ENCODE measurements at regions not wholly inside any gene's neighbourhood (a gene's known extent, or its start where the extent isn't known, plus 50 kb on each side); places are given as distances from the start of the nearest gene placed in this dataset.
A peak's percentile ranks its signal among the peaks of the same experiment; 100 is the strongest.
"Not testable (repeated sequence)": the region's sequence is repeated elsewhere in the genome, so short reads cannot be mapped to it uniquely, and the experiment has no call there.

GRCh38 chr7:84817016-84817415, 369.8 kb downstream of the SEMA3D start:
- DNase-seq = no peak

GRCh38 chr7:84813376-84813775, 373.5 kb downstream of the SEMA3D start:
- DNase-seq = no peak

GRCh38 chr7:84812021-84812420, 374.8 kb downstream of the SEMA3D start:
- DNase-seq = no peak

DNA sequence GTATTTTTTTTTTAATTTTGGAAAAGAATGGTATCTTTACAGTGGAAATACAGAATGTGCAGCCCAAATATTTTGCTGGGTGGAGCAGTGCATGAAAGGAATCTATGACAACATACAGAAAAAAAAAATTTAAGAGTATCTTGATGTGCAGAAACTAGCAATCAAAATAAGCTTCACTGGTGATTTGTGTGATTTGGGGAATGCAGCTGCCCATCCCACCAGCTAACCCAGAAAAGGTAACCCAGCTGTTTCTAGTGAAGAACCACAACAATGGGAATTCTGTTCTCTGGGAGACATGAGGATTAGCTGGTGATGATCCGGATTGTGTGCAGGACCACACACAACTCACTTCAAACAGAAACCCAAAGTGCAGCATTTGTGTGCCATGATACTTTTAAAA, 375.5 kb downstream of the SEMA3D start:
- peak; percentile 2 for DNase-seq

- DNase-seq = no peak
Measured at GRCh38 chr7:84809877-84810276, 377.0 kb downstream of the SEMA3D start.

GRCh38 chr7:84803979-84804378, 382.9 kb downstream of the SEMA3D start:
- no peak for DNase-seq

DNA sequence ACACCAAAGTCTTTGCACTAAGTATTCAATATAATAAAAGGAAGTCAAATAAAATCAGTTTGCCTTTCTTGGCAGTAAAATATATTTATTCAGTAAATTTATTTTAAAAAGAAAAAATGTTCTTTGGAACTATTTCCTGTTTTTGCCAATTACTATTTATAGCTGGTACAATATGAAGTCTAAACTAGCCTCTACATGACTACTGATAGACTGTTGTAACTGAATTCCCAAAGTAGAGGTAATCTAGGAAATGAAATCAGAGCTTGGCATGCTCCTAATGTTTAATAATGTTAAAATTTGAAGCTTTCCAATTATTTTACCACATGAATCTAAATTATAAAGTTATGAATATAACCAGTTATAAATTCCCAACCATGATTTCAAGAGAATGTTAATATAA, 385.5 kb downstream of the SEMA3D start:
- peak; percentile 5 for DNase-seq

GRCh38 chr7:84800846-84801245, 386.0 kb downstream of the SEMA3D start:
- DNase-seq = no peak

- no peak for DNase-seq
Measured at GRCh38 chr7:84799106-84799505, 387.8 kb downstream of the SEMA3D start.

DNA sequence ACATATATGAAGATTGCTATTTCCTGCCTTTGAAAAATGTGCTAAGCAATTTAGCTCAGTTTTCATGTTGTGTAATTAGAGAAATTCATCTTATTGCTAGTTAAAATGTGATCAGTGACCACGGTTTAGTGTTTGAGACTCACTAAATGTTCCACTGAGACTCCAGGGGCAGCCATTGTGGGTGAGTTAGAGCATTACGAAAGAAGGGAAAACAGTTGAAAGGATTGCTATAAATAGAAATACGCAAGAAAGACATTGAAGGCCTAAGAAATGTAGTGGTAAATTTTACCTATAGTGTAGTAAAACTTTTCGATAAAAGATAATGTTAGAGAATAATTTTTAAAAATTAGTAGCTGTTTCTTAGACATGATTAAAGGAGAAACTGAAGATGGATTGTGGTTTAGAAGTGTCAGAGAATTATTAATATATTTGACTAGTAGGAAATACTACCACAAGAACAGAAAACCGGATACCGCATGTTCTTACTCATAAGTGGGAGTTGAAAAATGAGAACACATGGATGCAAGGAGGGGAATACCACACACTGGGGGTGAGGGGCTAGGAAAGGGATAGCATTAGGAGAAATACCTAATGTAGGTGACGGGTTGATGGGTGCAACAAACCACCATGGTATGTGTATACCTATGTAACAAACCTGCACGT, 394.5 kb downstream of the SEMA3D start:
- DNase-seq = peak; percentile 20

- DNase-seq = peak; percentile 50
Measured at GRCh38 chr7:84790882-84791281, 396.0 kb downstream of the SEMA3D start.

- DNase-seq = no peak
Measured at GRCh38 chr7:84786073-84786472, 400.8 kb downstream of the SEMA3D start.

DNA sequence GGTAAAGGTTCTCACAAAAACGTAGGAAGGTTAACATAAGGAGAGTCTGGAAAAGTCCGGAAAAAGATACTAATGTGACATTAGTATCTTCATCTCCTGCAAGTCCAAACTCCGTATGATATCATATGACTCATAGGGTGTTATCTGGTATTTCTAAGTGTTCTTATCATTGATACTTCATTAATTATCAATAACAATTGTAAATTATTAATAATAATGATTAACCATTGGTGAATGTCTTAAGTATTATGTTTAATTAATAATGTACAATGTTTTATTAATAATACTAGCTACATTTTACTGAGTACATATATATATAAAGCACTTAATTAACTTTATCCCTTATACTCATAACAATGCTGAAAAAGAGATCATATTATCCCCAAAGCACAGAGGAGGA, 402.4 kb downstream of the SEMA3D start:
- DNase-seq = no peak

DNA sequence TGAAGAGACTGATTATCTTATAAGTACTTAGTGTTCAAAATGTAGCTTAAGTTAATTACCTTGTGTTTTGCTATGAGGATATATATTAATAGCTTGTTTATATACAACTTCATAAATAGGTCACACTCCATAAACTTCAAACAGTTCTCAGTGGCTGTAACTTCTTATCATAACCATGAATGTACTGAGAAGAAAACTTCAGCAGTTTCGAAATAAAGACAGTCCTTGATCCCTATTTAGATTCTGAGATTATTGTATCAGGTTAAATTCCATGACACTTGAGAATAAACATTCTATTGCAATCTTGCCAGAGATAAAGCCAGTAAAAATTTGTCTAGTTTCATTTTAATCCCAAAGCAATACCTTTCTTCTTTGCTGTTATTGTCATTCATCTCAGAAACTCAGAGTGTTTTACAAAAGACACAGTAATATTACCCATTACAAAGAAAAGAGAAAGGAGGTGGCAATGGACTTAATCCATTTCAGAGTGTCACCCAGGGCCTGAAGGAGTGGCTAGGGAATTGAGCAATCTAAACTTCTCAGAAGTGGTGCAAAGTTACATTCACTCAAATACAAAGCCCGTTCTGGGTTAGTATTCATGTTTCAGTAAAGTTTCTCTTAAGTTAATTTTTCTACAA, 403.6 kb downstream of the SEMA3D start:
- DNase-seq = no peak

- DNase-seq = no peak
Measured at GRCh38 chr7:84781838-84782237, 405.0 kb downstream of the SEMA3D start.

DNA sequence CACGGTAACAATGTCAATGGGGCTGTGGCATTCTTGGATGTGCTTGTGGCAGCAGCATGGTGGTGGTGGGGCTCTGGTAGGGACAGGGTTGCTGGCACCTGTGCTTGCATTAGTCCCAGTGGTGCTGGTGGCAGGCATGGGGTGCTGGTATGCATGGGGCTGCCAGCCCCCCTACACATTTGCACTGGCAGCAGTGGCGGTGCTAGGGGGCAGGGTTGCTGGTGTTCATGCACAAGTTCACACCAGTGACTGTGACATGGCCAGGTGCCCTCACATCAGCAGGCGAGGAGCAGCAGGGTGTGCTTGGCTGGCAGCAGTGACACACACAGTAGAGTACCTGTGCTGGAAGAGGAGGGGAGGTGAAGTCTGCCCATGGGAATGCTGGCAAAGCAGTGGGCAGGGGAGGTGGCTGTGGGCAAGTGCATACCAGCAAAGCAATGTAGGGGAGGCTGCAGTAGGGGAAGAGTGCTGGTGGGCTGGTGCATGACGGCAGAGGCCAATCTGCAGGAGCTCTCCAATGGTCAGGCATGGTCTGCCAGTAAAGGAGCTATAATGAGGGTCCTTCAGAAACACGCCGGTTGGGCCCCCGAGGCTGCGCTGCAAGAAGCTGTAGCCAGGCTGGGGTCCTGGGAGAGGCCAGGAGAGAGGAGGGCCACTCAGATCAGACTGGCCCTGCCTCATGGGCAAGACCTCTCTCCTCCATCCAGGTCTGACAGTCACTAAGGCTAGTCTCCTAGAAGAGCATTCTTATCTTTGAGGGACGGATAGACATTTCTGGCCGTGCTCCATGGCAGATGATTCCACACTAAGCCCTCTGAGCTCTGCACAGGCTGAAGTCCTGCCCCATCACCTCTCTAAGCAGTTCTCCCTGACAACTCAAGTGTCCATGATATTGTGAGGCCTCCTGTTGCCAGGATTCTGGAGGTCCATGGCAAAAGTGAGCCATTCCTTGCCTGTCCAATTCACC, 406.4 kb downstream of the SEMA3D start:
- DNase-seq = no peak

DNA sequence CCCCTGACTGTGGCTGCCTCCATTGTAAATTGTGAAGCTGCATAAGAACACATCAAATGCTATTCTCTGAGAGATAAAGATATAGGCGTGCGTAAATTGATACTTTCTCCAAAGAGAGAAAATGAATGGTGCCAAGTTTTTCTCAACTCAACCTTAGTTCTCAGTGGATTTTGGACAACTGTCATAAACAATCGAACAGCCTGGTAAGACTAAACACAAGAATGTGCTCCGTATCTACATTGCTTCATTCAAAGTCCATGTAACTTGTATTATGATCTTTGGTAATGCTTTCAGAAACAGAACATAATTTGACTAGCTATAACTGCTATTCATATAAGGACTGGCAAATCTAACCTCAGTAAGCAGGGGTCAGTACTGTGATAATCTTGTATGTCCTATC, 429.1 kb downstream of the SEMA3D start:
- DNase-seq = no peak

GRCh38 chr7:84746353-84746752, 440.5 kb downstream of the SEMA3D start:
- peak; percentile 83 for DNase-seq

DNA sequence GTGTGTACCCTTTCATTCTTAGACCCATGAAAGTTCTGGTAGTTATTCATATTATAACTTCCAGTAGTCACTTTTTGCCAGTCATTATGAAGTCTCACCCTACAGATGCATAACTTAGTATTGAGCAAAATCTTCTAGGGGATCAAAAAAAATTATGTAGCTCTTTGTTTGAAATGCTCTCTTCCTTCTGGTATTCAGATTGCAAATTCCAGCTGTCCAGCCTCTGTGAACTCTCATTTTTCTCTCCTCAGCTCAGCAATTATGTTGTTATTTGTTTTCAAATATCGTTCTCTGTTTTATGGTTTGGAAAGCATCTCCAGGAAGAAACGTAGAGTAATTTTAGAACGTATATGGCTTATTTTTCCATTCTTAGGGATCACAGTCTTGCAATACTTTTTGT, 442.5 kb downstream of the SEMA3D start:
- peak; percentile 45 for DNase-seq

DNA sequence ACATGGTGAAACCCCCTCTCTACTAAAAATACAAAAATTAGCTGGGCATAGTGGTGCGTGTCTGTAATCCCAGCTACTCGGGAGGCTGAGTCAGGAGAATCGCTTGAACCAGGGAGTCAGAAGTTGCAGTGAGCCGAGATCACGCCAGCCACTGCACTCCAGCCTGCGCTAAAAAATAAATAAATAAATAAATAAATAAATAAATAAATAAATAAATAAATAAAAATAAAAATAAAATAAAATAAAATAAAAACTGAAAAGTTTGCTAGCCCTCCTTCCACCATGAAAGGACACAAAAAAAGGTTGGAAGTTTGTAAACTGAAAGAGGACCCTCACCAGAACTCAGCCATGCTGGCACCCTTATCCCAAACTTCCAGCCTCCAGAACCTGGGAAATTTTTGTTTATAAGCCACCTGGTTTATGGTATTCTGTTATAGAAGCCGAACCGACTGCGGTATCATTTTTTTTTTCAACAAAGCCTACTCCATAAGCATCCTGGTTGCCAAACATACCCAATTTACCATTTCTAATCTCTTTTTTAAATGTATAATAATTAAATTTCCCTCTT, 448.2 kb downstream of the SEMA3D start:
- DNase-seq = no peak

DNA sequence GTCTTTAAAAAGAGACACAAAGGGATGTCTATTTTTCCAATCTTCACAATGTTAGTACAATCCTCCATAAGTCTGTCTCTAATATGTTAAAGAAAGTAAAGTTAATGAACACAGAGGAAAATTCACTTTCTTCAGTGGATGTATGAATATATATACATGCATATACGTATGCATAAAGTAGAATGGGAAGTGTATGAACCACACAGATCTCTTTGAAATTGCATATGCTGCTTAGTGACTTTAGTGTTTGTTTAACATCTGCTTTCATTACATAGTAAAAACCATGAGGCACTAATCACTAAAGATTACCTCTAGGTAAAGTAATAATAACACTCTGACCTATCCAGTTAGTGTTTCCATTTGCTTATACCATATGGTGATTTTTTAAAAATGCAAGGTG, 451.2 kb downstream of the SEMA3D start:
- no peak for DNase-seq

DNA sequence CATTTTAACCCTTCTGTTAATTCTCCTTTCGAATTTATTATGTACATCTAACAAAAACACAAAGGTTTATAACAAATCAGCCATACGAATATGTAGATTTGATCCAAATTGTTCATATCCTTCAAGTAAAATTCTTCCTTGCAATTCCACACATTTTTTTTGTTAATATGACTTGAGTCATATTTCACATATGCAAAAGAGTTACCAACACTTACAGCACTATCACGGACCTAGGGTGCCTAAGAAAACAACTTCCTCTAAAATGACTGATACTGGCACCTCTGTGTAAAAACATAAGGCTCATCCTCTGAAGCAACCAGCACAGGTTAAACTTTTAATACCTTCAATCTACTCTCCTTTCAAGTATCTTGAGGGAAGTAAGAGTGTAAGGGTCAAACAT, 451.8 kb downstream of the SEMA3D start:
- peak; percentile 60 for DNase-seq

DNA sequence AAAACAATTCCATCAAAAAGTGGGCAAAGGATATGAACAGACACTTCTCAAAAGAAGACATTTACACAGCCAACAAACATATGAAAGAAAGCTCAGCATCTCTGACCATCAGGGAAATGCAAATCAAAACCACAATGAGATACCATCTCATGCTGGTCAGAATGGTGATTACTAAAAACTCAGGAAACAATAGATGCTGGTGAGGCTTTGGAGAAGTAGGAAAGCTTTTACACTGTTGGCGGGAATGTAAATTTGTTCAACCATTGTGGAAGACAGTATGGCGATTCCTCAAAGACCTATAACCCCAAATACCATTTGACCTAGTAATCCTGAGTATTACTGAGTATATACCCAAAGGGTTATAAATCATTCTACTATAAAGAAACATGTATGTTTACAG, 452.9 kb downstream of the SEMA3D start:
- not testable (repeated sequence) for DNase-seq

Data from fibroblast of skin of back (primary cell).